Motor neuron (in vitro differentiated cells): ENCODE measurements at regions not wholly inside any gene's neighbourhood (a gene's known extent, or its start where the extent isn't known, plus 50 kb on each side); places are given as distances from the start of the nearest gene placed in this dataset.
A peak's percentile ranks its signal among the peaks of the same experiment; 100 is the strongest.
"Not testable (repeated sequence)": the region's sequence is repeated elsewhere in the genome, so short reads cannot be mapped to it uniquely, and the experiment has no call there.

ENCODE experiments used
- ATAC-seq, 8 experiments: fragments of 200-7000 bp; cut with Tn5 transposase; replicated peaks in 6 of 8; 2 replicates each; pipeline ENCODE4 v1.8.0; 2021; ENCODE audit warnings: mild to moderate bottlenecking in 8 of 8, moderate library complexity in 8 of 8
- H3K27ac ChIP-seq, 2 donors: fragments of 250-450 bp; sonication (Bioruptor Pico); 2 replicates each; pipeline ENCODE4 v1.9.0; 2021; ENCODE audit warnings: antibody characterized with exemption in 2 of 2, mild to moderate bottlenecking in 2 of 2, moderate library complexity in 1 of 2
- H3K4me1 ChIP-seq, 2 donors: fragments of 250-450 bp; sonication (Bioruptor Pico); replicated peaks in 1 of 2; 2 replicates each; pipeline ENCODE4 v1.6.1; 2021; ENCODE audit warnings: antibody characterized with exemption in 2 of 2, mild to moderate bottlenecking in 2 of 2, moderate library complexity in 1 of 2
- H3K4me3 ChIP-seq, 5 donors: fragments of 250-450 bp; sonication (Bioruptor Pico); 2 replicates each; pipeline ENCODE4 v1.9.0; 2021; ENCODE audit warnings: antibody characterized with exemption in 5 of 5, mild to moderate bottlenecking in 5 of 5, moderate library complexity in 4 of 5
- WGBS, 10 experiments: fragments of 450-650 bp; shearing (Covaris generic); methylation state at CpG; one replicate each; pipeline ENCODE4 v1.0.0; 2022; 5-methylcytosine and 5-hydroxymethylcytosine counted together
- in situ Hi-C, 9 experiments: fragments of 400-800 bp; cut with MboI; loops; one replicate each; pipeline ENCODE4 v1.15.0; 2021; ENCODE audit warnings: low sequenced_read_pairs in 9 of 9, low pct_unique_long_range_greater_than_20kb in 2 of 9; ENCODE audit not compliant: unreplicated experiment in 9 of 9

GRCh38 chr4:28254003-28254402 is 1393.4 kb downstream of the STIM2 start:
- no peak overlapping the region for H3K4me3 ChIP-seq
- in situ Hi-C loops = no loop called here
- no peak for ATAC-seq
- peaks cover 2 to 4% of the 10 kb centered on the region in 2 donors for H3K4me1 ChIP-seq
- no peak overlapping the region for H3K27ac ChIP-seq
- WGBS, 10 experiments = 50 to 100% (median 80%) methylated on average over 1 to 2 of the region's 3 CpGs; no CpG with 5 or more reads in 5 of the 10 experiments

GRCh38 chr4:28256295-28256694 is 1395.7 kb downstream of the STIM2 start:
- in situ Hi-C loops = no loop called here
- Histone ChIP-seq H3K4me3 (no peak overlapping the region), H3K4me1 (no peaks in the 10 kb centered on the region), H3K27ac (no peak overlapping the region)
- 20% methylated on average over 1 of the region's 1 CpG; no CpG with 5 or more reads in 9 of the 10 experiments for WGBS, 10 experiments
- no peak for ATAC-seq

- Histone ChIP-seq H3K4me1 (no peaks in the 10 kb centered on the region), H3K27ac (no peak overlapping the region), H3K4me3 (no peak overlapping the region)
- ATAC-seq = no peak
- 9 to 100% (median 55%) methylated on average over 1 of the region's 1 CpG; no CpG with 5 or more reads in 4 of the 10 experiments for WGBS, 10 experiments
- in situ Hi-C loops = no loop called here
These were observed 1399.3 kb downstream of the STIM2 start for GRCh38 chr4:28259951-28260350.

GRCh38 chr4:28267166-28267565 is 1406.5 kb downstream of the STIM2 start:
- in situ Hi-C loops = no loop called here
- 0 to 100% (median 67%) methylated on average over 1 of the region's 1 CpG; no CpG with 5 or more reads in 3 of the 10 experiments for WGBS, 10 experiments
- H3K4me3 ChIP-seq = no peak overlapping the region
- no peak overlapping the region for H3K27ac ChIP-seq
- no peak for ATAC-seq
- no peaks in the 10 kb centered on the region for H3K4me1 ChIP-seq

DNA sequence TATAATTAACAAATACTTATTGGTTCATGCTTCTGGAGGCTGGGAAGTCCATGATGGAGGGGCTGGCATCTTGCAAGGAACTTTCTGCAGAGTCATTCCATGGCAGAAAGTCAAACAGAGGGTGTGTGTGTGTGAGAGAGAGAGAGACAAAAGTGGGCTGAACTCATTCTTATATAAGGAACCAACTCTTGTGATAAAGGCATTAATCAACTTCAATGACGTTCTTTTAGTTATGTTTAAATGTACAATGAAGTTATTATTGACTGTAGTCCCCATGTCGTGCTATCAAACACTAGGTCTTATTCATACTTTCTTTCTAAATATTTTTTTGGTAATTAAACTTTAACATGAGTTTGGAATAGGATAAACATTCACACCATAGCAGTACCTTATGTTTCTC is 1408.8 kb downstream of the STIM2 start:
- 0 to 100% (median 78%) methylated on average over 1 to 2 of the region's 2 CpGs; no CpG with 5 or more reads in 1 of the 10 experiments for WGBS, 10 experiments
- no peak for ATAC-seq

GRCh38 chr4:28277931-28278330 is 1417.3 kb downstream of the STIM2 start:
- H3K4me3 ChIP-seq = no peak overlapping the region
- ATAC-seq = peak in 1 of 8 experiments; percentile 39
- in situ Hi-C loops = no loop called here

More for the DNA sequence above, 1408.8 kb downstream of the STIM2 start:
- no peak overlapping the region for H3K4me3 ChIP-seq
- in situ Hi-C loops = no loop called here
- H3K4me1 ChIP-seq = no peaks in the 10 kb centered on the region
- H3K27ac ChIP-seq = no peak overlapping the region

DNA sequence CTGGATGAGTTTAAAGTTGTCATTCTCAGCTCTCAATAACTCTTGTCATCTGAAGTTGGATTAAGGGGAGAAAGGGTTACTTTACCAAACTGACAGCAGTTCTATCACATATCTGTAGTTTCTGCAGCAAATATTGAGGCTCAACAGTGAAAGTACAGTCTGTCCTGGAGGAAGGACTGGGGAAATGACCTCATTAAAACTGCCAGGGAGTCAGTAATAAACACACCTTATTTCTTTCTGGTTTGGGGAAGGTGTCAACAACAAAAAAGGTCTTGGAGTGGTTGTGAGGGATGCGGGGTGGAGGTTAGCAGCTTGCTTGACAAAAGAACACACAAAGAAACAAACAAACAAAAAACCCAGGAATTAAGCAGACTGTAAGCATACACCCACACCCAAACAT is 1418.0 kb downstream of the STIM2 start:
- no peaks in the 10 kb centered on the region for H3K4me1 ChIP-seq
- no peak overlapping the region for H3K4me3 ChIP-seq
- 0 to 100% (median 92%) methylated on average over 1 of the region's 1 CpG; no CpG with 5 or more reads in 3 of the 10 experiments for WGBS, 10 experiments
- no peak overlapping the region for H3K27ac ChIP-seq
- in situ Hi-C loops = no loop called here
- peak in 1 of 8 experiments; percentile 21 for ATAC-seq

More at GRCh38 chr4:28277931-28278330, 1417.3 kb downstream of the STIM2 start:
- no peaks in the 10 kb centered on the region for H3K4me1 ChIP-seq
- H3K27ac ChIP-seq = no peak overlapping the region

DNA sequence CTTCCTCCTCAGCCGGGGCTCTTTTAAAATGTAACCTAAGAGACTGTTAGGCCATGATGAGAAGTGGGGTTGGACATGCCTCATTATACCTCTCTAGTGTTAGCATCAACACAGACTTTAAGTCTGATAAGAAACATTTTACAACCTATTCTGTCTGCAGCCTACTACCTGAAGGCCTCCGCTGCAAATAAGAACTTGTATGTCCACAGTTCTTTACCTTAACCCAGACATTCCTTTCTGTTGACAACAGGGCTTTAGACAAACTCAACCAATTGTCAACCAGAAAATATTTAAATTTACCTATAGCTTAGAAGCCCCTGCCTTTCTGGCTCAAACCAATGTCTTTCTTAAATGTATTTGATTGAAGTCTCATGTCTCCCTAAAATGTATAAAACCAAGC is 1418.6 kb downstream of the STIM2 start:
- Histone ChIP-seq H3K4me1 (no peaks in the 10 kb centered on the region), H3K27ac (no peak overlapping the region), H3K4me3 (no peak overlapping the region)
- in situ Hi-C loops = no loop called here
- ATAC-seq = no peak
- WGBS, 10 experiments = 17 to 100% (median 100%) methylated on average over 1 to 2 of the region's 2 CpGs; no CpG with 5 or more reads in 3 of the 10 experiments

- in situ Hi-C loops = not testable (repeated sequence)
- WGBS, 10 experiments = 40 to 100% (median 98%) methylated on average over 2 to 7 of the region's 9 CpGs; no CpG with 5 or more reads in 5 of the 10 experiments
These were observed 1425.6 kb downstream of the STIM2 start for GRCh38 chr4:28286266-28286665.

DNA sequence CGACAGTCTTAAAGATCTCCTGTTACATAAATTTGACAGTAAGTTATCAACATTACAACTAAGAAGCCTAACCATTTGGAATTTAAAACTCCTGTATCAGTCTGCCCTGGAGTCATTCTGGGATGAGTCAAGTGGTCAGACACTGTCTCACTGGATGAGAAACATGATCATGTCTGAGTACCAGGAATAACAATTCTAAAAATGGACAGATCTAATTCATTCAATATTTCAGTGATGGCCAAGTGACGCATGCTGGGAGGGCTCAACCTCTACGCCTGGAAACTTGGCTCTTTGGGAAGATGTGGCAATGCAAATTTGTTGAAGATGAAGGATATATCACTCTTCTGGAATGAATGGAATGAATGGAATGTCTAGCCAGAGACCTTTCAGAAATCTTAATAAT is 1427.2 kb downstream of the STIM2 start:
- in situ Hi-C loops = no loop called here
- Histone ChIP-seq H3K4me1 (no peaks in the 10 kb centered on the region), H3K4me3 (no peak overlapping the region), H3K27ac (no peak overlapping the region)
- ATAC-seq = peak in 3 of 8 experiments; percentile 49 to 96 (median 94)
- 0 to 100% (median 88%) methylated on average over 1 to 3 of the region's 3 CpGs for WGBS, 10 experiments

More at GRCh38 chr4:28286266-28286665, 1425.6 kb downstream of the STIM2 start:
- not testable (repeated sequence) for ATAC-seq, H3K4me1 ChIP-seq, H3K27ac ChIP-seq, H3K4me3 ChIP-seq

DNA sequence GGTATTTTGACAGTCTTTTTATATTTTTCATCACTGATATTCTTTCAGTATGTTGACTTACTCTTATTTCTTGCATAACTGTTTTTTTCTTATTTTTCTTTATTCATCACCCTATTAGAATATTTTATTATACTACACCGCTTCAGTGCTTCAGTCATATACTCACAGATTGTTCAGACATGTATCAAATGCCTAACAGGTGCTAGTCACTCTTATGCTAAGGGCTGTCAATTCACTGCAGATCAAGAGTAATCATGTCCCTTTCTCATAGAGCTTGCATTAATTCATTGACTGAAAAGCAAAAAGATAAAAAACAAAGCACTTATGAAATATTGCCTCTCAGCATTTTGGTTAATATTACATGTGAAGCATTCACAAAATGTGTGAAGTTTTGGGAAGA is 1435.6 kb downstream of the STIM2 start:
- no peak for ATAC-seq
- 0 to 100% (median 73%) methylated on average over 1 of the region's 1 CpG; no CpG with 5 or more reads in 1 of the 10 experiments for WGBS, 10 experiments
- in situ Hi-C loops = no loop called here
- Histone ChIP-seq H3K27ac (no peak overlapping the region), H3K4me1 (no peaks in the 10 kb centered on the region), H3K4me3 (no peak overlapping the region)

- Histone ChIP-seq H3K4me3 (no peak overlapping the region), H3K27ac (no peak overlapping the region), H3K4me1 (no peaks in the 10 kb centered on the region)
- 0 to 100% (median 80%) methylated on average over 1 to 2 of the region's 2 CpGs; no CpG with 5 or more reads in 1 of the 10 experiments for WGBS, 10 experiments
- in situ Hi-C loops = no loop called here
- no peak for ATAC-seq
These were observed 1450.3 kb downstream of the STIM2 start for GRCh38 chr4:28310926-28311325.

DNA sequence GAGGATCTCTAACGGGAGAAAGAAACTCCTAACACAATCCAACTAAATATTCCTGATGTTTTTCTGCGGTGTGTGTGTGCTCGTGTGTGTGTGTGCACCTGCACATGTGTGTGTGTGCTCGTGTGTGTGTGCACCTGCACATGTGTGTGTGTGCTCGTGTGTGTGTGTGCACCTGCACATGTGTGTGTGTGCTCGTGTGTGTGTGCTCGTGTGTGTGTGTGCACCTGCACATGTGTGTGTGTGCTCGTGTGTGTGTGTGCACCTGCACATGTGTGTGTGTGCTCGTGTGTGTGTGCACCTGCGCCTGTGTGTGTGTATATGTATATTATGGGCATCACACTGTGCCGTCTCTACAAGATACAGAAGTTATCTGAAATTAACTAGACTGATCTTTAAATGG is 1451.9 kb downstream of the STIM2 start:
- H3K4me3 ChIP-seq, ATAC-seq, H3K4me1 ChIP-seq, in situ Hi-C loops, H3K27ac ChIP-seq: not testable (repeated sequence)
- WGBS, 10 experiments = 0 to 100% (median 93%) methylated on average over 1 to 3 of the region's 11 CpGs; no CpG with 5 or more reads in 7 of the 10 experiments
